Body of pancreas (tissue), 4 donors: ENCODE measurements at regions not wholly inside any gene's neighbourhood (a gene's known extent, or its start where the extent isn't known, plus 50 kb on each side); places are given as distances from the start of the nearest gene placed in this dataset.

Experiments
- CTCF ChIP-seq, 7 experiments: fragments of 450-650 bp in 4 of 7; fragments of 200-600 bp in 3 of 7; sonication (generic) in 3 of 7; IDR thresholded peaks; one replicate each; pipeline ENCODE4 v1.5.1; 2016 to 2019; ENCODE audit warnings: antibody characterized with exemption in 7 of 7
- POLR2A ChIP-seq, 3 donors: fragments of 450-650 bp; IDR thresholded peaks; one replicate each; pipeline ENCODE4 v1.6.1; 2016; ENCODE audit warnings: antibody characterized with exemption in 3 of 3, mild to moderate bottlenecking in 2 of 3

- no peak for TF ChIP-seq CTCF (IDR thresholded peaks at IDR 0.05)
- no peak for TF ChIP-seq POLR2A (IDR thresholded peaks at IDR 0.05)
Observed at GRCh38 chr17:71189493-71189831, 931.4 kb upstream of the SOX9 start.
